ENCODE measurements at regions not wholly inside any gene's neighbourhood (a gene's known extent, or its start where the extent isn't known, plus 50 kb on each side); places are given as distances from the start of the nearest gene placed in this dataset.

DNA sequence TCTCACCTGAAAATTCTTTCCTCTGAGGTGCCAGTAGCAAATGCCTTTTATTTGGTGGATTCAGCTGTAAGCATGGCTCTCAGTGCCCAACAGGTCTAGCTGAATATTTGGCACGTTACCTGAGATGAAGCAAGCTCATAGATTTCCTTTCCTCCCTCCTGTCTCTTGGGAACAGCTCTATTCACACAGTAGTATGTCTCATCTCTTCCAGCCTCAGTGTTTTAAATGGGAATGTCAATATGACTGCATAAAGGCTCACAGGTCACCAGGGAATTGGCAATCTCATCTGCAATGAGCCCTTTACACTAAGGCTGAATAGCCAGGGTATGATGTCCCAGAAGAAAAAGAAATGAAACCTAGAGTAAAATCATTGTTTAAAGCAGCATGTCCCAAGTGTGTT, 733.5 kb downstream of the NTRK3 start:
- Histone ChIP-seq H3K9me2 (ENCODE audit: insufficient read depth) (peaks cover 14% of the 10 kb centered on the region; the same call in 1 of the 2 replicates), H3K4me3 (no peak overlapping the region), H3K4me2 (no peak overlapping the region), H2AFZ (no peak overlapping the region), H3F3A (replicated peaks; ENCODE audit: low read depth) (no peaks in the 10 kb centered on the region), H3K27me3 (ENCODE audit: insufficient read depth) (no peaks in the 10 kb centered on the region), H3K27ac (ENCODE audit: low read depth) (no peak overlapping the region), H3K36me3 (ENCODE audit: insufficient read depth) (no peaks in the 10 kb centered on the region), H3K79me2 (replicated peaks; ENCODE audit: insufficient read depth) (no peaks in the 10 kb centered on the region), H3K4me1 (ENCODE audit: insufficient read depth) (no peaks in the 10 kb centered on the region), H4K20me1 (replicated peaks; ENCODE audit: insufficient read depth) (no peaks in the 10 kb centered on the region)
- no peaks in the 10 kb centered on the region for H3K9me3 Mint-ChIP-seq
- no peak overlapping the region for H3K4me3 Mint-ChIP-seq
- ATAC-seq = no peak
- H3K27ac Mint-ChIP-seq = no peak overlapping the region
- DNase-seq (ENCODE audit: low spot score) = no peak
- H3K4me1 Mint-ChIP-seq = no peaks in the 10 kb centered on the region
- TF ChIP-seq, protein P1, sequence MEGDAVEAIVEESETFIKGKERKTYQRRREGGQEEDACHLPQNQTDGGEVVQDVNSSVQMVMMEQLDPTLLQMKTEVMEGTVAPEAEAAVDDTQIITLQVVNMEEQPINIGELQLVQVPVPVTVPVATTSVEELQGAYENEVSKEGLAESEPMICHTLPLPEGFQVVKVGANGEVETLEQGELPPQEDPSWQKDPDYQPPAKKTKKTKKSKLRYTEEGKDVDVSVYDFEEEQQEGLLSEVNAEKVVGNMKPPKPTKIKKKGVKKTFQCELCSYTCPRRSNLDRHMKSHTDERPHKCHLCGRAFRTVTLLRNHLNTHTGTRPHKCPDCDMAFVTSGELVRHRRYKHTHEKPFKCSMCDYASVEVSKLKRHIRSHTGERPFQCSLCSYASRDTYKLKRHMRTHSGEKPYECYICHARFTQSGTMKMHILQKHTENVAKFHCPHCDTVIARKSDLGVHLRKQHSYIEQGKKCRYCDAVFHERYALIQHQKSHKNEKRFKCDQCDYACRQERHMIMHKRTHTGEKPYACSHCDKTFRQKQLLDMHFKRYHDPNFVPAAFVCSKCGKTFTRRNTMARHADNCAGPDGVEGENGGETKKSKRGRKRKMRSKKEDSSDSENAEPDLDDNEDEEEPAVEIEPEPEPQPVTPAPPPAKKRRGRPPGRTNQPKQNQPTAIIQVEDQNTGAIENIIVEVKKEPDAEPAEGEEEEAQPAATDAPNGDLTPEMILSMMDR (conservative IDR thresholded peaks at IDR 0.05; ENCODE audit: low read depth in 2 of 2) = no peak
- TF ChIP-seq EZH2 (IDR thresholded peaks at IDR 0.05; ENCODE audit: low read depth, unreplicated experiment) = no peak
- no peak for TF ChIP-seq NANOG (IDR thresholded peaks at IDR 0.05; ENCODE audit: borderline replicate concordance)
- TF ChIP-seq, protein P2, sequence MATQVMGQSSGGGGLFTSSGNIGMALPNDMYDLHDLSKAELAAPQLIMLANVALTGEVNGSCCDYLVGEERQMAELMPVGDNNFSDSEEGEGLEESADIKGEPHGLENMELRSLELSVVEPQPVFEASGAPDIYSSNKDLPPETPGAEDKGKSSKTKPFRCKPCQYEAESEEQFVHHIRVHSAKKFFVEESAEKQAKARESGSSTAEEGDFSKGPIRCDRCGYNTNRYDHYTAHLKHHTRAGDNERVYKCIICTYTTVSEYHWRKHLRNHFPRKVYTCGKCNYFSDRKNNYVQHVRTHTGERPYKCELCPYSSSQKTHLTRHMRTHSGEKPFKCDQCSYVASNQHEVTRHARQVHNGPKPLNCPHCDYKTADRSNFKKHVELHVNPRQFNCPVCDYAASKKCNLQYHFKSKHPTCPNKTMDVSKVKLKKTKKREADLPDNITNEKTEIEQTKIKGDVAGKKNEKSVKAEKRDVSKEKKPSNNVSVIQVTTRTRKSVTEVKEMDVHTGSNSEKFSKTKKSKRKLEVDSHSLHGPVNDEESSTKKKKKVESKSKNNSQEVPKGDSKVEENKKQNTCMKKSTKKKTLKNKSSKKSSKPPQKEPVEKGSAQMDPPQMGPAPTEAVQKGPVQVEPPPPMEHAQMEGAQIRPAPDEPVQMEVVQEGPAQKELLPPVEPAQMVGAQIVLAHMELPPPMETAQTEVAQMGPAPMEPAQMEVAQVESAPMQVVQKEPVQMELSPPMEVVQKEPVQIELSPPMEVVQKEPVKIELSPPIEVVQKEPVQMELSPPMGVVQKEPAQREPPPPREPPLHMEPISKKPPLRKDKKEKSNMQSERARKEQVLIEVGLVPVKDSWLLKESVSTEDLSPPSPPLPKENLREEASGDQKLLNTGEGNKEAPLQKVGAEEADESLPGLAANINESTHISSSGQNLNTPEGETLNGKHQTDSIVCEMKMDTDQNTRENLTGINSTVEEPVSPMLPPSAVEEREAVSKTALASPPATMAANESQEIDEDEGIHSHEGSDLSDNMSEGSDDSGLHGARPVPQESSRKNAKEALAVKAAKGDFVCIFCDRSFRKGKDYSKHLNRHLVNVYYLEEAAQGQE (IDR thresholded peaks at IDR 0.05; ENCODE audit: unreplicated experiment) = no peak
- TF ChIP-seq, protein P3, sequence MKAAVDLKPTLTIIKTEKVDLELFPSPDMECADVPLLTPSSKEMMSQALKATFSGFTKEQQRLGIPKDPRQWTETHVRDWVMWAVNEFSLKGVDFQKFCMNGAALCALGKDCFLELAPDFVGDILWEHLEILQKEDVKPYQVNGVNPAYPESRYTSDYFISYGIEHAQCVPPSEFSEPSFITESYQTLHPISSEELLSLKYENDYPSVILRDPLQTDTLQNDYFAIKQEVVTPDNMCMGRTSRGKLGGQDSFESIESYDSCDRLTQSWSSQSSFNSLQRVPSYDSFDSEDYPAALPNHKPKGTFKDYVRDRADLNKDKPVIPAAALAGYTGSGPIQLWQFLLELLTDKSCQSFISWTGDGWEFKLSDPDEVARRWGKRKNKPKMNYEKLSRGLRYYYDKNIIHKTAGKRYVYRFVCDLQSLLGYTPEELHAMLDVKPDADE (IDR thresholded peaks at IDR 0.05) = no peak
- no peak for TF ChIP-seq POLR2AphosphoS5 (IDR thresholded peaks at IDR 0.05; ENCODE audit: low read depth)
- TF ChIP-seq ZNF331 (CRISPR knock-in tag; IDR thresholded peaks at IDR 0.05; ENCODE audit: low read depth) = no peak
- TF ChIP-seq, protein P4, sequence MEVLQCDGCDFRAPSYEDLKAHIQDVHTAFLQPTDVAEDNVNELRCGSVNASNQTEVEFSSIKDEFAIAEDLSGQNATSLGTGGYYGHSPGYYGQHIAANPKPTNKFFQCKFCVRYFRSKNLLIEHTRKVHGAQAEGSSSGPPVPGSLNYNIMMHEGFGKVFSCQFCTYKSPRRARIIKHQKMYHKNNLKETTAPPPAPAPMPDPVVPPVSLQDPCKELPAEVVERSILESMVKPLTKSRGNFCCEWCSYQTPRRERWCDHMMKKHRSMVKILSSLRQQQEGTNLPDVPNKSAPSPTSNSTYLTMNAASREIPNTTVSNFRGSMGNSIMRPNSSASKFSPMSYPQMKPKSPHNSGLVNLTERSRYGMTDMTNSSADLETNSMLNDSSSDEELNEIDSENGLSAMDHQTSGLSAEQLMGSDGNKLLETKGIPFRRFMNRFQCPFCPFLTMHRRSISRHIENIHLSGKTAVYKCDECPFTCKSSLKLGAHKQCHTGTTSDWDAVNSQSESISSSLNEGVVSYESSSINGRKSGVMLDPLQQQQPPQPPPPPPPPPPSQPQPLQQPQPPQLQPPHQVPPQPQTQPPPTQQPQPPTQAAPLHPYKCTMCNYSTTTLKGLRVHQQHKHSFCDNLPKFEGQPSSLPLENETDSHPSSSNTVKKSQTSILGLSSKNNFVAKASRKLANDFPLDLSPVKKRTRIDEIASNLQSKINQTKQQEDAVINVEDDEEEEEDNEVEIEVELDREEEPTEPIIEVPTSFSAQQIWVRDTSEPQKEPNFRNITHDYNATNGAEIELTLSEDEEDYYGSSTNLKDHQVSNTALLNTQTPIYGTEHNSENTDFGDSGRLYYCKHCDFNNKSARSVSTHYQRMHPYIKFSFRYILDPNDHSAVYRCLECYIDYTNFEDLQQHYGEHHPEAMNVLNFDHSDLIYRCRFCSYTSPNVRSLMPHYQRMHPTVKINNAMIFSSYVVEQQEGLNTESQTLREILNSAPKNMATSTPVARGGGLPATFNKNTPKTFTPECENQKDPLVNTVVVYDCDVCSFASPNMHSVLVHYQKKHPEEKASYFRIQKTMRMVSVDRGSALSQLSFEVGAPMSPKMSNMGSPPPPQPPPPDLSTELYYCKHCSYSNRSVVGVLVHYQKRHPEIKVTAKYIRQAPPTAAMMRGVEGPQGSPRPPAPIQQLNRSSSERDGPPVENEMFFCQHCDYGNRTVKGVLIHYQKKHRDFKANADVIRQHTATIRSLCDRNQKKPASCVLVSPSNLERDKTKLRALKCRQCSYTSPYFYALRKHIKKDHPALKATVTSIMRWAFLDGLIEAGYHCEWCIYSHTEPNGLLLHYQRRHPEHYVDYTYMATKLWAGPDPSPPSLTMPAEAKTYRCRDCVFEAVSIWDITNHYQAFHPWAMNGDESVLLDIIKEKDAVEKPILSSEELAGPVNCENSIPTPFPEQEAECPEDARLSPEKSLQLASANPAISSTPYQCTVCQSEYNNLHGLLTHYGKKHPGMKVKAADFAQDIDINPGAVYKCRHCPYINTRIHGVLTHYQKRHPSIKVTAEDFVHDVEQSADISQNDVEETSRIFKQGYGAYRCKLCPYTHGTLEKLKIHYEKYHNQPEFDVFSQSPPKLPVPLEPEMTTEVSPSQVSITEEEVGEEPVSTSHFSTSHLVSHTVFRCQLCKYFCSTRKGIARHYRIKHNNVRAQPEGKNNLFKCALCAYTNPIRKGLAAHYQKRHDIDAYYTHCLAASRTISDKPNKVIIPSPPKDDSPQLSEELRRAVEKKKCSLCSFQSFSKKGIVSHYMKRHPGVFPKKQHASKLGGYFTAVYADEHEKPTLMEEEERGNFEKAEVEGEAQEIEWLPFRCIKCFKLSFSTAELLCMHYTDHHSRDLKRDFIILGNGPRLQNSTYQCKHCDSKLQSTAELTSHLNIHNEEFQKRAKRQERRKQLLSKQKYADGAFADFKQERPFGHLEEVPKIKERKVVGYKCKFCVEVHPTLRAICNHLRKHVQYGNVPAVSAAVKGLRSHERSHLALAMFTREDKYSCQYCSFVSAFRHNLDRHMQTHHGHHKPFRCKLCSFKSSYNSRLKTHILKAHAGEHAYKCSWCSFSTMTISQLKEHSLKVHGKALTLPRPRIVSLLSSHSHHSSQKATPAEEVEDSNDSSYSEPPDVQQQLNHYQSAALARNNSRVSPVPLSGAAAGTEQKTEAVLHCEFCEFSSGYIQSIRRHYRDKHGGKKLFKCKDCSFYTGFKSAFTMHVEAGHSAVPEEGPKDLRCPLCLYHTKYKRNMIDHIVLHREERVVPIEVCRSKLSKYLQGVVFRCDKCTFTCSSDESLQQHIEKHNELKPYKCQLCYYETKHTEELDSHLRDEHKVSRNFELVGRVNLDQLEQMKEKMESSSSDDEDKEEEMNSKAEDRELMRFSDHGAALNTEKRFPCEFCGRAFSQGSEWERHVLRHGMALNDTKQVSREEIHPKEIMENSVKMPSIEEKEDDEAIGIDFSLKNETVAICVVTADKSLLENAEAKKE (CRISPR knock-in tag; IDR thresholded peaks at IDR 0.05) = no peak
- TF ChIP-seq ZNF114 (CRISPR knock-in tag; IDR thresholded peaks at IDR 0.05) = no peak
- TF ChIP-seq JUNB (IDR thresholded peaks at IDR 0.05; ENCODE audit: unreplicated experiment) = no peak
- TF ChIP-seq STAT1 (IDR thresholded peaks at IDR 0.05; ENCODE audit: unreplicated experiment) = no peak
- no peaks in the 10 kb centered on the region for H3K36me3 Mint-ChIP-seq (ENCODE audit: low read depth)
- peaks cover 1% of the 10 kb centered on the region for H3K27me3 Mint-ChIP-seq (ENCODE audit: insufficient read depth, low read depth, poor library complexity)
